Body of pancreas (tissue), 4 donors: ENCODE measurements at regions not wholly inside any gene's neighbourhood (a gene's known extent, or its start where the extent isn't known, plus 50 kb on each side); places are given as distances from the start of the nearest gene placed in this dataset.

Source experiments
- ATAC-seq: fragments of 150-250 bp; one replicate; pipeline ENCODE4 v1.9.1; 2016
- DNase-seq, 4 donors: peaks; one replicate each; pipeline ENCODE4 v3.0.0-alpha.2; 2019
- H3K27ac ChIP-seq, 4 donors: fragments of 200-600 bp; sonication (generic); 1 replicate in 3 of 4; 2 replicates in 1 of 4; pipeline versions ENCODE4 v1.5.1 to v1.6.1; 2016 to 2019; ENCODE audit warnings: mild to moderate bottlenecking in 1 of 4, mixed read lengths in 1 of 4, moderate library complexity in 1 of 4
- H3K27me3 ChIP-seq, 2 donors: fragments of 200-600 bp; sonication (generic); one replicate each; pipeline ENCODE4 v1.6.0; 2016; ENCODE audit warnings: mild to moderate bottlenecking in 1 of 2
- H3K36me3 ChIP-seq, 2 donors: fragments of 200-600 bp; sonication (generic); replicated peaks in 1 of 2; 2 replicates each; pipeline ENCODE4 v1.5.1; 2016; ENCODE audit warnings: low read depth in 2 of 2; ENCODE audit not compliant: insufficient read depth in 1 of 2
- H3K4me1 ChIP-seq: fragments of 200-600 bp; sonication (generic); one replicate; pipeline ENCODE4 v1.6.0; 2016
- H3K4me3 ChIP-seq, 2 donors: fragments of 200-600 bp; sonication (generic); 1 replicate in 1 of 2; 2 replicates in 1 of 2; pipeline ENCODE4 v1.5.1; 2016 to 2019
- H3K9me3 ChIP-seq, 3 donors: fragments of 200-600 bp; sonication (generic); 1 replicate in 2 of 3; 2 replicates in 1 of 3; pipeline ENCODE4 v1.5.1; 2016
- CTCF ChIP-seq, 7 experiments: fragments of 450-650 bp in 4 of 7; fragments of 200-600 bp in 3 of 7; sonication (generic) in 3 of 7; IDR thresholded peaks; one replicate each; pipeline ENCODE4 v1.5.1; 2016 to 2019; ENCODE audit warnings: antibody characterized with exemption in 7 of 7
- POLR2A ChIP-seq, 3 donors: fragments of 450-650 bp; IDR thresholded peaks; one replicate each; pipeline ENCODE4 v1.6.1; 2016; ENCODE audit warnings: antibody characterized with exemption in 3 of 3, mild to moderate bottlenecking in 2 of 3
- WGBS, 2 donors: methylation state at CpG; one replicate each; pipeline ENCODE4 v1.1.5; 2017; 5-methylcytosine and 5-hydroxymethylcytosine counted together
- intact Hi-C: fragments of 100-400 bp; cut with DNase I; formaldehyde crosslinking; loops from one replicate; pipeline ENCODE4 v1.15.1; 2023

GRCh38 chr4:102420563-102421398 lies 75.5 kb upstream of the SLC39A8 start:
- no peak for TF ChIP-seq POLR2A (IDR thresholded peaks at IDR 0.05)
- TF ChIP-seq CTCF (IDR thresholded peaks at IDR 0.05) = no peak
- DNase-seq (no peak), ATAC-seq (no peak)
- no peak overlapping the region for H3K27ac ChIP-seq
- no peaks in the 10 kb centered on the region for H3K27me3 ChIP-seq
- H3K4me1 ChIP-seq = no peaks in the 10 kb centered on the region
- 59 to 72% methylated on average over 1 of the region's 1 CpG for WGBS, 2 donors
- no peaks in the 10 kb centered on the region for H3K9me3 ChIP-seq
- intact Hi-C loops = no loop called here
- H3K4me3 ChIP-seq = no peak overlapping the region
- H3K36me3 ChIP-seq = no peaks in the 10 kb centered on the region

DNA sequence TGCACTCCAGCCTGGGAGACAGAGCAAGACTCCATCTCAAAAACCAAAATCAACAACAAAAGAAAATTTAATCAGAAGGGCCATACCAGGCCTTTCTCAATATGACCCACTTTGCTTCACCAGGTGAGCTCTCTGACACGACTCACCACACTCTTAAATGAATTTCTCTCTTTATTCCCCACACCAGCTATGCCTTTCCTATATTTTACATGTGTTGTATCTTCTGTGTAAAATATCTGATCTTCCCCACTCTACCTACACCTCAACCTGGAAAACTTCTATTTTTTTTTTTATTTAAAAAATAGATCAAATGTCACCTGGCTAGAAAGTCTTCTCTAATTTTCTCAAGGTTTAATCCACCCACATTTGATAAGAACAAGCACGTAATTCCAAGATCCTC lies 77.6 kb upstream of the SLC39A8 start:
- WGBS, 2 donors = 62 to 85% methylated on average over 2 of the region's 2 CpGs
- intact Hi-C loops = no loop called here
- Histone ChIP-seq H3K27ac (no peak overlapping the region), H3K36me3 (no peaks in the 10 kb centered on the region), H3K4me1 (no peaks in the 10 kb centered on the region), H3K27me3 (no peaks in the 10 kb centered on the region), H3K9me3 (no peaks in the 10 kb centered on the region), H3K4me3 (no peak overlapping the region)
- ATAC-seq (no peak), DNase-seq (no peak)
- no peak for TF ChIP-seq CTCF (IDR thresholded peaks at IDR 0.05)
- TF ChIP-seq POLR2A (IDR thresholded peaks at IDR 0.05) = no peak

GRCh38 chr4:102423375-102423774 lies 77.8 kb upstream of the NFKB1 start:
- DNase-seq (no peak), ATAC-seq (no peak)
- TF ChIP-seq CTCF (IDR thresholded peaks at IDR 0.05) (no peak), POLR2A (IDR thresholded peaks at IDR 0.05) (no peak)
- H3K4me3 ChIP-seq = no peak overlapping the region
- H3K27me3 ChIP-seq = no peaks in the 10 kb centered on the region
- no peaks in the 10 kb centered on the region for H3K4me1 ChIP-seq
- H3K36me3 ChIP-seq = no peaks in the 10 kb centered on the region
- intact Hi-C loops = no loop called here
- H3K27ac ChIP-seq = no peak overlapping the region
- no peaks in the 10 kb centered on the region for H3K9me3 ChIP-seq

GRCh38 chr4:102427371-102427998 lies 73.7 kb upstream of the NFKB1 start:
- DNase-seq (no peak), ATAC-seq (no peak)
- TF ChIP-seq CTCF (IDR thresholded peaks at IDR 0.05) (no peak), POLR2A (IDR thresholded peaks at IDR 0.05) (no peak)
- H3K36me3 ChIP-seq = no peaks in the 10 kb centered on the region
- no peaks in the 10 kb centered on the region for H3K27me3 ChIP-seq
- no peak overlapping the region for H3K4me3 ChIP-seq
- no peak overlapping the region for H3K27ac ChIP-seq
- 42 to 55% methylated on average over 3 of the region's 3 CpGs for WGBS, 2 donors
- no peaks in the 10 kb centered on the region for H3K9me3 ChIP-seq
- H3K4me1 ChIP-seq = no peaks in the 10 kb centered on the region
- intact Hi-C loops = no loop called here

DNA sequence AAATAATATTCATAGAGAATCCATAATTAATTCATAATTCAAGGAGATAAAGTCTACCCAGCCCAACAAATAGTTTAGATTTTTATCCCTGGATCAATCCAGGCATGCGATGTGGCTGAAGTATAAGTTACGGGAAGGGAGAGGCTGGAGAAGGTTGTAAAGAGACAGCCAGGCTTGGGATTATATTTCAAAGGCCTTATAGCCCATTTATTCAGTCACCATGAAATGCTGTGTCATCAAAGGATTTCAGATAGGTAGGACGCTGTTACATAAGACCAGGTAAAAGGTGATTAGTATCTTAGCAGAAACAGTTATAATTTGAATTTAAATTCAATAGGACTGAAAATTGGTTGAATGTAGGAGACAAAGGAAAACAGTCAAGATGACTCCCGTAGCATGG lies 73.0 kb upstream of the NFKB1 start:
- WGBS, 2 donors = 92 to 94% methylated on average over 4 of the region's 4 CpGs
- Histone ChIP-seq H3K9me3 (no peaks in the 10 kb centered on the region), H3K27ac (no peak overlapping the region), H3K4me1 (no peaks in the 10 kb centered on the region), H3K36me3 (no peaks in the 10 kb centered on the region), H3K4me3 (no peak overlapping the region), H3K27me3 (no peaks in the 10 kb centered on the region)
- no peak for TF ChIP-seq CTCF (IDR thresholded peaks at IDR 0.05)
- no peak for TF ChIP-seq POLR2A (IDR thresholded peaks at IDR 0.05)
- intact Hi-C loops = no loop called here
- ATAC-seq = no peak
- DNase-seq = no peak
